GM20000 (cell line): ENCODE measurements at regions not wholly inside any gene's neighbourhood (a gene's known extent, or its start where the extent isn't known, plus 50 kb on each side); places are given as distances from the start of the nearest gene placed in this dataset.

Source experiments
- DNase-seq: peaks from one replicate; pipeline ENCODE4 v3.0.0; 2012; ENCODE audit warnings: low spot score
- TF ChIP-seq, protein P1 (sequence below): IDR thresholded peaks from 2 replicates; pipeline ENCODE4 v1.5.1; 2012; ENCODE audit warnings: mild to moderate bottlenecking, control low read depth; ENCODE audit errors: extremely low read depth, missing control alignments

DNA sequence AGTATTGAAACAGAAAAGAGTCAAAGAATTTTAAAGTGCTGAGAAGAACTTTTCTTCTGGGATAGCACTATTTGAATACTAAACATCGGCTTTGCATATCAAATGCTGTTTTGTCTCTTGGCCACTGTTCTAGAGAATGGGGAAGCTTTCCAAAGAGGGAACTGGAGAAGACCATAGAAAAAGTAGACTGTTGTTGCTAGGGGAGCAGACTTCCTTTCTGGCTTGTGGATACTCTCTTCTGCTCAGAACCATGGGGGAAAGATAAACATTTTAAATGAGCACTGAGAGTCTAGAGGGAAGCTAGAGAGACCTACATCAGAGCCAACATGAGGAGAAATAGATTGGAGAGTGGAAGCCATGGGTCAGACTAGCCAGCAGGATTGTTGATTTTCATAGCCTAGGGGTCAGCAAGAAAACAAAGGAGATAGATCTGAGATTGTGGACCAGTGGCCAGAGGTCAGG, 315.7 kb downstream of the KCTD12 start:
- DNase-seq, result no peak
- TF ChIP-seq, protein P1, sequence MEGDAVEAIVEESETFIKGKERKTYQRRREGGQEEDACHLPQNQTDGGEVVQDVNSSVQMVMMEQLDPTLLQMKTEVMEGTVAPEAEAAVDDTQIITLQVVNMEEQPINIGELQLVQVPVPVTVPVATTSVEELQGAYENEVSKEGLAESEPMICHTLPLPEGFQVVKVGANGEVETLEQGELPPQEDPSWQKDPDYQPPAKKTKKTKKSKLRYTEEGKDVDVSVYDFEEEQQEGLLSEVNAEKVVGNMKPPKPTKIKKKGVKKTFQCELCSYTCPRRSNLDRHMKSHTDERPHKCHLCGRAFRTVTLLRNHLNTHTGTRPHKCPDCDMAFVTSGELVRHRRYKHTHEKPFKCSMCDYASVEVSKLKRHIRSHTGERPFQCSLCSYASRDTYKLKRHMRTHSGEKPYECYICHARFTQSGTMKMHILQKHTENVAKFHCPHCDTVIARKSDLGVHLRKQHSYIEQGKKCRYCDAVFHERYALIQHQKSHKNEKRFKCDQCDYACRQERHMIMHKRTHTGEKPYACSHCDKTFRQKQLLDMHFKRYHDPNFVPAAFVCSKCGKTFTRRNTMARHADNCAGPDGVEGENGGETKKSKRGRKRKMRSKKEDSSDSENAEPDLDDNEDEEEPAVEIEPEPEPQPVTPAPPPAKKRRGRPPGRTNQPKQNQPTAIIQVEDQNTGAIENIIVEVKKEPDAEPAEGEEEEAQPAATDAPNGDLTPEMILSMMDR, result no peak

DNA sequence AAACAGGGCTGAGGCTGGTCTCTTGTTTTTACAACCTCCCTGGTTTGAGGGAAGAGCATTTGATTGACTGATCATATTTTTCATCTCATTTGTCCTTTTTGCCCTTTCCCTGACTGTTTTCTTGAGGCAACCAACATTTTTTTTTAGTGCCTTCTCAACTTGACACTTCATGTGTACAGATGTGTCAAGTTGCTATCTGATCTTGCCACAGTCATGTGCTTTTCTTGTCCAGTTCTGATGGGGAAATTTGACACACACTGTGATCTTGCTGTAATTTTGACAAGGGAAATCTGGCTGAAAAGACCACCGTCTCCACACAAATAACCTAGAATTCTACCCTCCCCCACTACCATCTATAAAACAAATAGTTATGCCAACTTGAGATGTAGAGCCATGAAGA, 329.6 kb downstream of the KCTD12 start:
- no peak for DNase-seq
- TF ChIP-seq, protein P1, result no peak

DNA sequence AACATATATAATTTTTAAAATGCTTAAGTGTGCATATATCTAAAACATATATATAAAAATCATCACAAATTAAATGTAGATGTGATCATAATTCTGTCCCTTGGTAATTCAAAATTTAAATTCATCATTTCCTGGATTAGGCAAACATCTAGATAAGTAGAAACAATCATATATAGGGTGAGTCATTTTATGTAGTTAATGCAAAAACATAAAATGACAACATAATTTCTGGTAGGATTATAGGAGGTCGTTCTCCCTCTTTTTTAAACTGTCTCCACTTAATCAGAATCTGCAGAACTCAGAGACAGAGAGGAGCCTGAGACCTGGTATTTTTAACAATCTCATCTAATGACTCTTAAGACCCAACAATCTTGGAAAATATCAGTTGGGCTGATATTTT, 333.4 kb downstream of the KCTD12 start:
- no peak for DNase-seq
- TF ChIP-seq, protein P1, result no peak

DNA sequence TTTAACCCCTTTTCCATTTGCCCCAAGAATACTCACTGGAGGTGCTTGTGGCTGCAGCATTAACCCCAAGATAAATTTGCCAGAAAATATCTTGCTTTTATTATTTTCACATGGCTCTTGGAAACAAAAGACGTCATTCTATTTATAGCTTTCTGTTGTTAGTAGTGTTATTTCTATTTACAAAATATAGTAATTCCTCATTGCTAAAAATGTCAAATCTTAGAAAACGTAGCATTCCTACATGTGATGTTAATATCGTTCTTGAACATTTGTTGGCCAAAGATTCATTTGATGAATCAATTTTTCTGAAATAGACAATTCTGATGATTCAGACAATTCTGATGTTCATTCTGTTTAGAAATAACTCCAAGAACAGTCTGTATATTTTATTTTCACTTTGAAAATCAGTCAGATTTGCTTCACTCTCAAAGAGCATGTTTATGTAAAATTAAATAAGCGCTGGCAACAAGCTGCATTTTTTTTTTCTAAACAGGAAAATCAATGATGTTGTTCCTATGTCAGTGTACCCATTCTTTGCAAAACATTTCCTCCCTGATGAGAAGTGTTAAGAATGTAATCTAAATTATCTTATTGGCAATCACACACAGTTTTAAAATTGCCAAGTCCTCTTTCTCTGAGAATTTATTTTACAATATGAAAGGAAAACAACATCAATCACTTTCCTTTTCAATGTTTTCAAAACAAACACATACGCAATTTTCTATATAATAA, 334.0 kb downstream of the KCTD12 start:
- DNase-seq, result no peak
- TF ChIP-seq, protein P1, result no peak

DNA sequence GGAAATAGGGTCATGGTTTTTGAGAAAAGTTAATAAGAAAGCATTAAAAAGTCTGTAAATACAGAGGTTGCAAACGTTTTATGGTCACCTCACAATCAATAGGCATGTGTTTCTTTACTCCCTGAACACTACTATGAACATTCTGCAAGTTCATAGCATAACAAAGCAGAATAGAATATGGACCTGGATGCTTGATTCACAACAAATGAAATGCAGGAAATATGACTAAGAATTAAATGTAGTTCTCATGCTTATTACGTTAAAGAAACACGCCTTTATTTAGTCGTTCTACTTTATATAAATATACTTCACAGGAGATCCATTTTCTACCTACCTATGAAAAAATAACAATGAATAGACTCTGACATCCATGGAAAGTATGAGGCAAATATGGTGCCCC, 344.0 kb downstream of the KCTD12 start:
- TF ChIP-seq, protein P1, result no peak
- DNase-seq, result no peak

DNA sequence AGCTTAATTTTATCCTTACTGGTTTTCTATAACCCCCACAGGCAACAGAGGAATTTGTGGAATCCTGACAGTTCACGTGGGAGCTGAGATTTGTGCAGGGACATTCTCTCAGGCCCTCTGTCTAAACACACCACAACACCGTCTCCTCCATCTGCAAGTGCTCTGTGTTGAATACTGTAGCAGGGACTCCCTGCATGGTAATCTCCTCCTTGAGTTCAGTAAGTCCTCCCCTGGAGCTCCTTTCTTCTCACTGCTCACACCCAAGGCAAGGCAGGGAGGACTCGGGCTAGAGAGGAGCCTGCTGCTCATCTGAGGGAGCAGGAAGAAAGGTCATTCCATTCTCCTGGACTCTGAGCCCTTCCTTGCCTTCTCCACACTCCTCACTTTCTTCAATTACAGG, 348.2 kb downstream of the KCTD12 start:
- DNase-seq, result no peak
- TF ChIP-seq, protein P1, result no peak

DNA sequence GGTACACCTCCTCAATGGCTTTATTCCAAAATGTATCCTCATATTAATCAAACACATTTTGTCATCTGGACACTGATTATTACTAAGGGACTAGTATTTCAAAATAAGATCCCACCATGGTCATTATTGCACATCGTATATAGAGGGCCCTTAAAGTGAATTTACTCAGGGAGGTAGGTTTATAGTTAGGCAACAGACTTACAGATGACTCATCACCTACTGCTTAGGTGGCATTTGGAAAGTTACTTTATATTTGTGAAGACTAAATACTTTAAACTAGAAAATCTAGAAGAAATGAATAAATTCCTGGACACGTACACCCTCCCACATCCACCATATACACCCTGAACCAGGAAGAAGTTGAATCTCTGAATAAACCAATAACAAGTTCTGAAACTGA, 353.0 kb downstream of the KCTD12 start:
- TF ChIP-seq, protein P1, result no peak
- DNase-seq, result no peak
